ENCODE measurements at regions not wholly inside any gene's neighbourhood (a gene's known extent, or its start where the extent isn't known, plus 50 kb on each side); places are given as distances from the start of the nearest gene placed in this dataset.
A peak's percentile ranks its signal among the peaks of the same experiment; 100 is the strongest.

DNA sequence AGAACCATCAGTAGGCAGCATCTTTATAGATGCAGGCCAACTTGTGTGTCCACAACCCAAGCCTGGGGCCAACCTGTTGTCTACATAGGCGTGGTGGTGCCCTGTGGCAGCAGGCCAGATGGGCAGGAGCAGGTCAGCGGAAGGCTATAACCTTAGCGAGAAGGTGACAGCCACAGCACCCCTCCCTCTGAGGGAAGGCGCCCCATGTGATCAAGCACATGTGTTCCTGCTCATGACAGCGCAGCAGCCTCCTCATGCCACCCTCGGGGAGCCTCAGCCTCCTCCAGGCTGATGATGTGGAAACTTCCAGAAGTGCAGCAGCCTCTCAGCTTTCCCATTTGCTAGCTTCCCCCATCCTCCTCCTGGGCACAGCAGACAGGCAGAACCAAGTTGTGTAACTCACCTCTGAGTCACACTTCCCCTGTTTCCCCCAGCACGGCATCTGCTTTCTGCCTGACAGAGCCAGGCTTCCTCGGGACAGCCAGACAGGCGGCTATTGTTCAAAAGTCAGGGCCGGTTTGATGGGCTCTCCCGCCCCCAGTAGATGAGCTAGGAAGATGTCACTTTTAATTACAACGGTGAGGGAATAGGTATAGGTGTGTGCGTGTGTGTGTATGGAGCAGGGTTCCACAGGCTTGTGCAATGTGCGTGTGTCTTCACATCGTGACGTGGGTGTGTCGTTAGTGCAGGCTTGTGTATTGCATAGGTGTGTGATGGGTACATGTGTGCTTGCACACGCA, 312.0 kb upstream of the ZMIZ1 start:
- peak overlapping the region; percentile 77 for H3K27ac ChIP-seq
- in situ Hi-C loops (cut with HindIII; ENCODE audit: low pct_ligation_motif_present, low sequenced_read_pairs): no loop called here
- DNase-seq: peak; percentile 92

GRCh38 chr10:78757344-78757925, 311.3 kb upstream of the ZMIZ1 start:
- in situ Hi-C loops (cut with HindIII; ENCODE audit: low pct_ligation_motif_present, low sequenced_read_pairs): no loop called here
- no peaks in the 10 kb centered on the region for H3K36me3 ChIP-seq (replicated peaks)
- TF ChIP-seq, protein P1, sequence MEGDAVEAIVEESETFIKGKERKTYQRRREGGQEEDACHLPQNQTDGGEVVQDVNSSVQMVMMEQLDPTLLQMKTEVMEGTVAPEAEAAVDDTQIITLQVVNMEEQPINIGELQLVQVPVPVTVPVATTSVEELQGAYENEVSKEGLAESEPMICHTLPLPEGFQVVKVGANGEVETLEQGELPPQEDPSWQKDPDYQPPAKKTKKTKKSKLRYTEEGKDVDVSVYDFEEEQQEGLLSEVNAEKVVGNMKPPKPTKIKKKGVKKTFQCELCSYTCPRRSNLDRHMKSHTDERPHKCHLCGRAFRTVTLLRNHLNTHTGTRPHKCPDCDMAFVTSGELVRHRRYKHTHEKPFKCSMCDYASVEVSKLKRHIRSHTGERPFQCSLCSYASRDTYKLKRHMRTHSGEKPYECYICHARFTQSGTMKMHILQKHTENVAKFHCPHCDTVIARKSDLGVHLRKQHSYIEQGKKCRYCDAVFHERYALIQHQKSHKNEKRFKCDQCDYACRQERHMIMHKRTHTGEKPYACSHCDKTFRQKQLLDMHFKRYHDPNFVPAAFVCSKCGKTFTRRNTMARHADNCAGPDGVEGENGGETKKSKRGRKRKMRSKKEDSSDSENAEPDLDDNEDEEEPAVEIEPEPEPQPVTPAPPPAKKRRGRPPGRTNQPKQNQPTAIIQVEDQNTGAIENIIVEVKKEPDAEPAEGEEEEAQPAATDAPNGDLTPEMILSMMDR (IDR thresholded peaks at IDR 0.05; ENCODE audit: low read depth, low read length, missing control alignments): no peak
- H3K4me3 ChIP-seq (ENCODE audit: low read depth, low read length): no peak overlapping the region
- peak; percentile 85 for DNase-seq
- H3K27me3 ChIP-seq (replicated peaks): no peaks in the 10 kb centered on the region
- H3K27ac ChIP-seq: peak overlapping the region; percentile 77

More for the DNA sequence above, 312.0 kb upstream of the ZMIZ1 start:
- Histone ChIP-seq H3K4me3 (ENCODE audit: low read depth, low read length) (no peak overlapping the region), H3K27me3 (replicated peaks) (no peaks in the 10 kb centered on the region), H3K36me3 (replicated peaks) (no peaks in the 10 kb centered on the region)
- TF ChIP-seq, protein P1 (IDR thresholded peaks at IDR 0.05; ENCODE audit: low read depth, low read length, missing control alignments): peak; percentile 6

DNA sequence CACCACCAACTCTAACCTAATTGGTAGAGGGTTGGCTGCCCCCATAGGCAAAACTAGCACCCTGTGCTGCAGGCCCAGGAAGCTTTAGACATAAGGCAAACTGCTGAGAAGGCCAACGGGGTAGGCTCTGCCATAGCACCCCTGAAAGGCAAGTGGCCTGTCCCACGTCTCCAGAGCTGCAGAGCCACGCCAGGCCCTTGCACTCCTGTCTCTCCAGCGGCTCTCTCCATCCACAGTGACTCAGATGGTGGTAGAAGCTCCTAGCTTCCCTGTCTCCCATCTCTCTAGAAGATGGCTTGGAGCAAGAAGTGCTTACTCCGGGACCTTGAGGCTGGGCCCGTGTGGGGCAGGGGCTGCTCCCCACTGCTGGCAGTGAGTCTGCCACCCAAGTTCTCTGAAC, 310.6 kb upstream of the ZMIZ1 start:
- Histone ChIP-seq H3K27me3 (replicated peaks) (no peaks in the 10 kb centered on the region), H3K27ac (no peak overlapping the region), H3K4me3 (ENCODE audit: low read depth, low read length) (no peak overlapping the region), H3K36me3 (replicated peaks) (no peaks in the 10 kb centered on the region)
- in situ Hi-C loops (cut with HindIII; ENCODE audit: low pct_ligation_motif_present, low sequenced_read_pairs): no loop called here
- TF ChIP-seq, protein P1 (IDR thresholded peaks at IDR 0.05; ENCODE audit: low read depth, low read length, missing control alignments): no peak
- DNase-seq: no peak

DNA sequence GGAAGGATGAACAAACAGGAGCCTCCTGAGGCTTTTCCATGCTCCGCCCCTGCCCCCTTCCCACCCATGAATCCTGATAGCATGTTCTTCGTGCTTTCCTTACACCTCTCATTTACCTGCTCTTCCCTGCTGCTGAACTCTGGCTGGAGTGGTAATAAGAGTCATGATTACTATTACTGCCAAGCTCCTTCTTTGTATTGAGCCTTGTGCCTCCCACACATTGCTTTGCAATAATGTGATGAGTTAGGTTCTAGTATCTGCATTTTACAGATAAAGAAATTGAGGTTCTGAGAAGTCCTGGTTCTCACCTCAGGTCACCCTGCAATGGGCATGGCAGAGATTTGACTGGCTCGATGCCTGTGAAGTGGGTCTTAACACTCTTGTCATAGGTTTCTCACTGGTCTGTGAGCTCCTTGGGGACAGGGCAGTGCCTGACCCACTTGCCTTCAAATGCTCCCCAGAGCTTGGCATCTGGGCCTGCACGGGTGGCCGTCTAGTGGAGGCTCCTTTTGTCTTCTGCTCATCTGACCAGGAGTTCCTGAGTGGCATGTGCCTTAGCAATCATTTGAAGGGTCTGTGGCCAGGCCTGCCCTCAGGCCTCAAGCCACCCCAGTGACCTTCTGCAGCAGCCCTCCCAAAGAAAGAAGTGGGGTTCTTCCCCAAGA, 309.2 kb upstream of the ZMIZ1 start:
- no peak overlapping the region for H3K27ac ChIP-seq
- in situ Hi-C loops (cut with HindIII; ENCODE audit: low pct_ligation_motif_present, low sequenced_read_pairs): no loop called here
- DNase-seq: no peak
- TF ChIP-seq, protein P1 (IDR thresholded peaks at IDR 0.05; ENCODE audit: low read depth, low read length, missing control alignments): no peak
- no peaks in the 10 kb centered on the region for H3K27me3 ChIP-seq (replicated peaks)
- no peaks in the 10 kb centered on the region for H3K36me3 ChIP-seq (replicated peaks)
- no peak overlapping the region for H3K4me3 ChIP-seq (ENCODE audit: low read depth, low read length)

DNA sequence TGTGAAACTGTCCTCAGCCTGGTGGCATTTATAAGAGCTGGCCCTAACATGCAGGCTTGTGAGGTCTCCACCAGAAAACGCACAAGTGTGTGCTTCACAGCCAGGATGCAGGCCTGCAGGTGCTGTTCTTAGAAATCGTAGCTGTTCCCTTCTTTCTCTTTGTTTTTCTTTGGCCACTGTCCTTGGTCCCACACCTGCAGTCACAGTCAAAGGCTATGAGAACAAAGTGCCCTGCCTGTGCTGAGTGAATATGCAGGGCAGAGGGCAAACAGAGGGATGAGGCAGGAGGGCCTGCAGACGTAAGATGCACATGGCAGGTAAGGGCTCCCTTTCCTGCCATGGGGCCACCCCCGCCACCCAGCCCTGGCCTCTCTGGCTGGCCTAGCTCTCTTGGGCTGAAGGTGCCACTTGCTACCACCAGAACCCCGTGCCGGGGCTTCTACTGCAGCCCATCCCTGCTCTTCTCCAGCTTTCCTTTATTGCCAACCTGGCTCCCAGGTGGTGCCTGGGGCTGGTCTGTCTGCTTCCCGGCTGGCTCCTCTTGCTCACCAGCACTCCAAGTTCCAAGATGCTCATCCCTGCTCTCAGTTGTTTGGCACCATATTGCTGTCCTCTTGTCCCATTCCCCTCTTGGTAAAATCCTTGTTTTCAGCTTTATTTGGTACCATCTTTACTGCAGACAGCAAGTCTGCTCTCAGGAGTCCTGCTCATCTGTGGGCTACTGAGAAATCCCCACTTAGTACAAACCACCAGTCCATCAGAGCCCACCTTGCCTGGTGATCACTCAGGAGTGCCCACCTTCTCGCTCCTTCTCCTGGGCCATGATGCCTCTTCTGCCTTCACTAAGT, 308.1 kb upstream of the ZMIZ1 start:
- in situ Hi-C loops (cut with HindIII; ENCODE audit: low pct_ligation_motif_present, low sequenced_read_pairs): no loop called here
- H3K36me3 ChIP-seq (replicated peaks): no peaks in the 10 kb centered on the region
- H3K27me3 ChIP-seq (replicated peaks): no peaks in the 10 kb centered on the region
- H3K27ac ChIP-seq: no peak overlapping the region
- TF ChIP-seq, protein P1 (IDR thresholded peaks at IDR 0.05; ENCODE audit: low read depth, low read length, missing control alignments): no peak
- H3K4me3 ChIP-seq (ENCODE audit: low read depth, low read length): no peak overlapping the region
- no peak for DNase-seq

Data from brain microvascular endothelial cell (primary cell).